H9 (cell line): ENCODE measurements at regions not wholly inside any gene's neighbourhood (a gene's known extent, or its start where the extent isn't known, plus 50 kb on each side); places are given as distances from the start of the nearest gene placed in this dataset.

ENCODE experiments used
- DNase-seq: peaks from one replicate; pipeline ENCODE4 v3.0.0-alpha.2; 2017
- H2AFZ ChIP-seq: one replicate; pipeline ENCODE4 v1.6.1; 2013; ENCODE audit warnings: mild to moderate bottlenecking, low read length, control low read depth, moderate library complexity
- H2AK5ac ChIP-seq: 2 replicates; pipeline ENCODE4 v1.6.1; 2013; ENCODE audit warnings: low read length, control low read depth, mixed read lengths; ENCODE audit not compliant: insufficient read length
- H2BK120ac ChIP-seq: one replicate; pipeline ENCODE4 v1.6.1; 2013; ENCODE audit warnings: low read depth, mild to moderate bottlenecking, low read length, control low read depth, inconsistent platforms; ENCODE audit not compliant: poor library complexity, severe bottlenecking
- H2BK12ac ChIP-seq: 2 replicates; pipeline ENCODE4 v1.6.1; 2013; ENCODE audit warnings: low read length, control low read depth, mixed read lengths, low read depth; ENCODE audit not compliant: insufficient read length
- H2BK15ac ChIP-seq: 2 replicates; pipeline ENCODE4 v1.6.1; 2013; ENCODE audit warnings: low read depth, low read length, control low read depth
- H2BK20ac ChIP-seq: one replicate; pipeline ENCODE4 v1.6.1; 2013; ENCODE audit warnings: low read depth, mild to moderate bottlenecking, low read length, control low read depth, inconsistent platforms; ENCODE audit not compliant: poor library complexity, severe bottlenecking
- H2BK5ac ChIP-seq: 2 replicates; pipeline ENCODE4 v1.6.1; 2013; ENCODE audit warnings: low read length, control low read depth, mixed read lengths; ENCODE audit not compliant: insufficient read length
- H3K14ac ChIP-seq: 2 replicates; pipeline ENCODE4 v1.6.1; 2013; ENCODE audit warnings: low read length, control low read depth; ENCODE audit not compliant: insufficient read depth
- H3K18ac ChIP-seq: 2 replicates; pipeline ENCODE4 v1.6.1; 2013; ENCODE audit warnings: low read depth, mild to moderate bottlenecking, mixed read lengths, low read length, control low read depth; ENCODE audit not compliant: insufficient read length
- H3K23ac ChIP-seq: 2 replicates; pipeline ENCODE4 v1.6.1; 2013; ENCODE audit warnings: low read length, control low read depth, mixed read lengths, low read depth; ENCODE audit not compliant: insufficient read length
- H3K23me2 ChIP-seq: 2 replicates; pipeline ENCODE4 v1.6.1; 2013; ENCODE audit warnings: low read depth, mild to moderate bottlenecking, mixed read lengths, low read length, control low read depth; ENCODE audit not compliant: insufficient read length, poor library complexity, severe bottlenecking
- H3K27ac ChIP-seq: 2 replicates; pipeline ENCODE4 v1.5.1; 2013; ENCODE audit warnings: low read length, control low read depth, mixed read lengths, low read depth; ENCODE audit not compliant: insufficient read length
- H3K27me3 ChIP-seq: 2 replicates; pipeline ENCODE4 v1.6.1; 2013; ENCODE audit warnings: low read length, control low read depth, inconsistent platforms; ENCODE audit not compliant: insufficient read depth
- H3K4ac ChIP-seq: 2 replicates; pipeline ENCODE4 v1.6.1; 2013; ENCODE audit warnings: low read depth, mild to moderate bottlenecking, control low read depth, inconsistent platforms, low read length, moderate library complexity
- H3K4me1 ChIP-seq: 2 replicates; pipeline ENCODE4 v1.6.1; 2013; ENCODE audit warnings: low read length, control low read depth, inconsistent platforms; ENCODE audit not compliant: insufficient read depth
- H3K4me2 ChIP-seq: 2 replicates; pipeline ENCODE4 v1.6.1; 2013; ENCODE audit warnings: low read length, control low read depth, mixed read lengths; ENCODE audit not compliant: insufficient read length, insufficient read depth
- H3K56ac ChIP-seq: 2 replicates; pipeline ENCODE4 v1.6.1; 2013; ENCODE audit warnings: low read depth, mild to moderate bottlenecking, mixed read lengths, low read length, control low read depth; ENCODE audit not compliant: insufficient read length
- H3K79me1 ChIP-seq: 2 replicates; pipeline ENCODE4 v1.6.1; 2013; ENCODE audit warnings: low read depth, mild to moderate bottlenecking, moderate library complexity, low read length, control low read depth, inconsistent platforms; ENCODE audit not compliant: insufficient read depth, poor library complexity, severe bottlenecking
- H3K79me2 ChIP-seq: 2 replicates; pipeline ENCODE4 v1.6.1; 2013; ENCODE audit warnings: low read length, control low read depth, inconsistent platforms; ENCODE audit not compliant: insufficient read depth
- H3K9ac ChIP-seq: 2 replicates; pipeline ENCODE4 v1.6.1; 2013; ENCODE audit warnings: low read length, control low read depth, mixed read lengths; ENCODE audit not compliant: insufficient read length; ENCODE audit errors: extremely low read depth
- H3K9me3 ChIP-seq: one replicate; pipeline ENCODE4 v1.6.1; 2013; ENCODE audit warnings: low read depth, low read length, inconsistent platforms; ENCODE audit not compliant: control insufficient read depth
- H3T11ph ChIP-seq: one replicate; pipeline ENCODE4 v1.6.1; 2013; ENCODE audit warnings: mild to moderate bottlenecking, low read length, control low read depth, inconsistent platforms
- H4K20me1 ChIP-seq: one replicate; pipeline ENCODE4 v1.6.1; 2013; ENCODE audit not compliant: control insufficient read depth, insufficient read length, insufficient read depth
- H4K5ac ChIP-seq: 2 replicates; pipeline ENCODE4 v1.6.1; 2013; ENCODE audit warnings: low read depth, mild to moderate bottlenecking, mixed read lengths, low read length, control low read depth; ENCODE audit not compliant: insufficient read length
- H4K8ac ChIP-seq: replicated peaks from 2 replicates; pipeline ENCODE4 v1.6.1; 2013; ENCODE audit warnings: low read length, control low read depth, mixed read lengths, low read depth; ENCODE audit not compliant: insufficient read length
- H4K91ac ChIP-seq: 2 replicates; pipeline ENCODE4 v1.6.1; 2013; ENCODE audit warnings: low read depth, mild to moderate bottlenecking, moderate library complexity, mixed read lengths, low read length, control low read depth; ENCODE audit not compliant: insufficient read length
- H3K27ac Mint-ChIP-seq, 3 experiments: 2 replicates in 2 of 3; 3 replicates in 1 of 3; pipeline ENCODE4 v1.8.0; 2020 to 2021; ENCODE audit warnings: mixed read lengths in 3 of 3, mild to moderate bottlenecking in 1 of 3, moderate library complexity in 1 of 3
- H3K27me3 Mint-ChIP-seq: 2 replicates; pipeline ENCODE4 v1.8.0; 2021; ENCODE audit warnings: low read depth, mild to moderate bottlenecking, moderate library complexity, mixed read lengths
- H3K36me3 Mint-ChIP-seq, 3 experiments: 2 replicates in 2 of 3; 3 replicates in 1 of 3; pipeline ENCODE4 v1.8.0; 2020 to 2021; ENCODE audit warnings: low read depth in 3 of 3, mixed read lengths in 3 of 3; ENCODE audit not compliant: insufficient read depth in 1 of 3
- H3K4me1 Mint-ChIP-seq, 2 experiments: 2 replicates each; pipeline ENCODE4 v1.8.0; 2020; ENCODE audit warnings: mixed read lengths in 2 of 2
- H3K4me3 Mint-ChIP-seq, 2 experiments: 2 replicates in 1 of 2; 3 replicates in 1 of 2; pipeline ENCODE4 v1.8.0; 2020 to 2021; ENCODE audit warnings: mild to moderate bottlenecking in 2 of 2, mixed read lengths in 2 of 2, moderate library complexity in 1 of 2
- H3K9me3 Mint-ChIP-seq, 2 experiments: 2 replicates in 1 of 2; 3 replicates in 1 of 2; pipeline ENCODE4 v1.8.0; 2020; ENCODE audit warnings: mild to moderate bottlenecking in 2 of 2, mixed read lengths in 2 of 2, moderate library complexity in 1 of 2
- CTCF ChIP-seq: fragments of 200-600 bp; sonication (generic); conservative IDR thresholded peaks from 3 replicates; pipeline ENCODE4 v1.8.0; 2021; ENCODE audit warnings: antibody characterized with exemption, mild to moderate bottlenecking
- WGBS: extraction: QIAGEN DNeasy Blood & Tissue Kit; methylation state at CpG from one replicate; pipeline ENCODE4 v1.1.7; 2013; ENCODE audit warnings: missing lambda C conversion rate, low lambda C conversion rate, mixed read lengths; ENCODE audit not compliant: insufficient read length; ENCODE audit errors: extremely low coverage; 5-methylcytosine and 5-hydroxymethylcytosine counted together

DNA sequence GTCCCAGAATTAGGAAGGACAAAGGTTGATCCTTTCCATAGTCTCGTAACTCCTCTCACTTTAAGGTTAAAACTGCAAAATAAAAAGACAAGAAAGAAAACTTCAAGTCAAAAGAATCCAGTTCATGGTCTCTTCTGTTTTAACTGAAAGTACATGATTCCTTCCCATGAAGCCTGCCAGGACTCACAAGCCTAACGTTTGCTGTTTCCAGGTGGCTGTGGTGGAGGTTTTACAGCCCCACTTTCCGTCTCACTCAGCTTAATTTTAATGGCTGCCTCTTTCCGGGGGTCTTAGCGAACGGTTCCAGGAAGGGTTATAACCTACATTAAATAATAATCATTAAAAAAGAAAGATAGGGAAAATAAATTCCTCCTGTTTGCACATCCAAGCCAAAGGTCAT, 136.8 kb upstream of the SPAG17 start:
- no peaks in the 10 kb centered on the region for H3K4me1 Mint-ChIP-seq
- H2BK120ac ChIP-seq, result no peak overlapping the region
- no peak overlapping the region for H4K91ac ChIP-seq
- DNase-seq, result no peak
- no peak overlapping the region for H2BK20ac ChIP-seq
- no peak overlapping the region for H2AK5ac ChIP-seq
- WGBS, result no CpG with 5 or more reads among the region's 6 CpGs
- H3K9me3 Mint-ChIP-seq, result no peaks in the 10 kb centered on the region; a peak in 1 of 5 replicates
- H3K23ac ChIP-seq, result no peak overlapping the region
- no peak overlapping the region for H3K14ac ChIP-seq
- H3K4me3 Mint-ChIP-seq, result no peak overlapping the region
- no peaks in the 10 kb centered on the region for H3K79me2 ChIP-seq
- no peak overlapping the region for H2AFZ ChIP-seq
- no peaks in the 10 kb centered on the region for H3K9me3 ChIP-seq
- H3K4ac ChIP-seq, result no peak overlapping the region
- H3K18ac ChIP-seq, result no peak overlapping the region
- no peaks in the 10 kb centered on the region for H3K27me3 Mint-ChIP-seq
- no peak overlapping the region for H3T11ph ChIP-seq
- no peaks in the 10 kb centered on the region for H3K4me1 ChIP-seq
- H2BK5ac ChIP-seq, result no peak overlapping the region
- no peak overlapping the region for H4K8ac ChIP-seq
- H4K5ac ChIP-seq, result no peak overlapping the region
- no peak for TF ChIP-seq CTCF
- H3K36me3 Mint-ChIP-seq, result no peaks in the 10 kb centered on the region
- no peak overlapping the region for H3K9ac ChIP-seq
- no peak overlapping the region for H3K56ac ChIP-seq
- H3K27me3 ChIP-seq, result no peaks in the 10 kb centered on the region
- H3K23me2 ChIP-seq, result no peaks in the 10 kb centered on the region
- no peak overlapping the region for H2BK15ac ChIP-seq
- no peak overlapping the region for H3K27ac Mint-ChIP-seq
- H3K79me1 ChIP-seq, result no peaks in the 10 kb centered on the region
- H3K27ac ChIP-seq, result no peak overlapping the region
- H3K4me2 ChIP-seq, result no peak overlapping the region
- no peaks in the 10 kb centered on the region for H4K20me1 ChIP-seq
- H2BK12ac ChIP-seq, result no peak overlapping the region
